ENCODE measurements at regions not wholly inside any gene's neighbourhood (a gene's known extent, or its start where the extent isn't known, plus 50 kb on each side); places are given as distances from the start of the nearest gene placed in this dataset.

- TF ChIP-seq MYC (IDR thresholded peaks at IDR 0.05; ENCODE audit: low read depth, low read length) (no peak), CTCF (IDR thresholded peaks at IDR 0.05; ENCODE audit: extremely low read depth in 1 of 2, insufficient read depth in 1 of 2, low read depth in 1 of 2, low read length in 2 of 2) (no peak), POLR2A (IDR thresholded peaks at IDR 0.05; ENCODE audit: low read depth, low read length) (no peak), POLR2AphosphoS5 (IDR thresholded peaks at IDR 0.05; ENCODE audit: insufficient read depth, low read depth, low read length) (no peak), EZH2 (IDR thresholded peaks at IDR 0.05; ENCODE audit: borderline replicate concordance, low read depth, low read length, severe bottlenecking) (no peak)
These were observed 961.5 kb downstream of the FAM181B start for GRCh38 chr11:81772166-81772565.
